ENCODE measurements at regions not wholly inside any gene's neighbourhood (a gene's known extent, or its start where the extent isn't known, plus 50 kb on each side); places are given as distances from the start of the nearest gene placed in this dataset.

DNA sequence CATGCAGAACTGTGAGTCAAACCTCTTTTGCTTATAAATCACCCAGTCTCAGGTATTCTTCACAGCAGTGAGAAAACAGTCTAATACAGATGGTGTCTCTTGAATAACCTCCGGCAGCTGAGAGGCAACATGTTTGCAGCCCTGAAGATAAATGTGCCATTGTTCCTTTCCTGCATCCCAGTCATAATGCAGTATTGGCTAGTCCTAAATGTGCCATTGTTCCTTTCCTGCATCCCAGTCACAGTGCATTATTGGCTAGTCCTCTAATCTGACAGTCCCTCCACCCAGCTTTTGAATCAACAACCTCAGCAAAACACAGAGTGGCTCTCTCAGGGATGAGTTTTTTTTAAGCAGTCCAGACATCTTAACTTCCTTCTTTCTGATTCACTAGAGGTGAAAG is 550.7 kb downstream of the RIT2 start:
- no peak for TF ChIP-seq ZNF274 (IDR thresholded peaks at IDR 0.05; ENCODE audit: low read depth, low read length)
- TF ChIP-seq YY1 (IDR thresholded peaks at IDR 0.05; ENCODE audit: insufficient read depth, insufficient read length), result no peak

All from NT2/D1 (cell line).